GM23338 (cell line): ENCODE measurements at regions not wholly inside any gene's neighbourhood (a gene's known extent, or its start where the extent isn't known, plus 50 kb on each side); places are given as distances from the start of the nearest gene placed in this dataset.

ENCODE experiments used
- ATAC-seq: fragments of 200-7000 bp; cut with Tn5 transposase; 3 replicates; pipeline ENCODE4 v1.9.1; 2020
- DNase-seq: peaks from one replicate; pipeline ENCODE4 v3.0.0-alpha.2; 2015; ENCODE audit warnings: low spot score
- H2AFZ ChIP-seq: fragments of 200-600 bp; sonication (generic); 2 replicates; pipeline ENCODE4 v1.8.0; 2016; ENCODE audit warnings: antibody characterized with exemption, mild to moderate bottlenecking, moderate library complexity
- H3F3A ChIP-seq: fragments of 200-600 bp; sonication (generic); replicated peaks from 2 replicates; pipeline ENCODE4 v1.8.0; 2017; ENCODE audit warnings: antibody characterized with exemption, mixed run types, low read depth
- H3K27ac ChIP-seq: fragments of 200-600 bp; sonication (generic); 2 replicates; pipeline ENCODE4 v1.6.1; 2016; ENCODE audit warnings: low read depth
- H3K27me3 ChIP-seq: fragments of 200-600 bp; sonication (generic); 2 replicates; pipeline ENCODE4 v1.8.0; 2016; ENCODE audit warnings: mild to moderate bottlenecking, mixed run types, moderate library complexity; ENCODE audit not compliant: insufficient read depth
- H3K36me3 ChIP-seq: fragments of 200-600 bp; sonication (generic); 2 replicates; pipeline ENCODE4 v1.8.0; 2016; ENCODE audit warnings: mild to moderate bottlenecking; ENCODE audit not compliant: insufficient read depth
- H3K4me1 ChIP-seq: fragments of 200-600 bp; sonication (generic); 2 replicates; pipeline ENCODE4 v1.8.0; 2016; ENCODE audit warnings: mild to moderate bottlenecking, moderate library complexity; ENCODE audit not compliant: insufficient read depth
- H3K4me2 ChIP-seq: fragments of 200-600 bp; sonication (generic); 2 replicates; pipeline ENCODE4 v1.7.1; 2017; ENCODE audit warnings: mixed run types
- H3K4me3 ChIP-seq: fragments of 200-600 bp; sonication (generic); 2 replicates; pipeline ENCODE4 v1.6.1; 2016; ENCODE audit warnings: mixed run types
- H3K79me2 ChIP-seq: fragments of 200-600 bp; sonication (generic); replicated peaks from 2 replicates; pipeline ENCODE4 v1.8.0; 2017; ENCODE audit warnings: mild to moderate bottlenecking; ENCODE audit not compliant: insufficient read depth
- H3K9me2 ChIP-seq: fragments of 200-600 bp; sonication (generic); 2 replicates; pipeline ENCODE4 v1.8.0; 2017; ENCODE audit not compliant: insufficient read depth
- H4K20me1 ChIP-seq: fragments of 200-600 bp; sonication (generic); replicated peaks from 2 replicates; pipeline ENCODE4 v1.8.0; 2017; ENCODE audit warnings: mild to moderate bottlenecking; ENCODE audit not compliant: insufficient read depth
- H3K27ac Mint-ChIP-seq: 2 replicates; pipeline ENCODE4 v1.8.0; 2020; ENCODE audit warnings: inconsistent platforms, mild to moderate bottlenecking, moderate library complexity, mixed read lengths
- H3K27me3 Mint-ChIP-seq: 3 replicates; pipeline ENCODE4 v1.8.0; 2022; ENCODE audit warnings: low read depth, mild to moderate bottlenecking, moderate library complexity, mixed read lengths, inconsistent platforms; ENCODE audit not compliant: insufficient read depth, poor library complexity
- H3K36me3 Mint-ChIP-seq: 3 replicates; pipeline ENCODE4 v1.8.0; 2021; ENCODE audit warnings: low read depth, mild to moderate bottlenecking, inconsistent platforms, moderate library complexity, mixed read lengths
- H3K4me1 Mint-ChIP-seq: 3 replicates; pipeline ENCODE4 v1.8.0; 2020; ENCODE audit warnings: mild to moderate bottlenecking, inconsistent platforms, mixed read lengths
- H3K4me3 Mint-ChIP-seq: 3 replicates; pipeline ENCODE4 v1.8.0; 2021; ENCODE audit warnings: moderate library complexity, mild to moderate bottlenecking, inconsistent platforms, mixed read lengths
- H3K9me3 Mint-ChIP-seq: 3 replicates; pipeline ENCODE4 v1.8.0; 2020; ENCODE audit warnings: moderate library complexity, mild to moderate bottlenecking, inconsistent platforms, mixed read lengths
- CTCF ChIP-seq, 2 experiments: fragments of 200-600 bp in 1 of 2; sonication (generic) in 1 of 2; conservative IDR thresholded peaks; 2 replicates each; pipeline versions ENCODE4 v1.5.1 to v1.6.1; 2016 to 2017; ENCODE audit warnings: antibody characterized with exemption in 2 of 2, low read depth in 2 of 2, mild to moderate bottlenecking in 2 of 2, moderate library complexity in 1 of 2
- ETS1 ChIP-seq: IDR thresholded peaks from 2 replicates; pipeline ENCODE4 v1.6.1; 2016; ENCODE audit warnings: antibody characterized with exemption
- EZH2phosphoT487 ChIP-seq: fragments of 200-600 bp; sonication (generic); IDR thresholded peaks from one replicate; pipeline ENCODE4 v1.8.1; 2018; ENCODE audit warnings: antibody characterized with exemption; ENCODE audit not compliant: unreplicated experiment
- JUNB ChIP-seq: IDR thresholded peaks from one replicate; pipeline ENCODE4 v1.6.1; 2016; ENCODE audit warnings: antibody characterized with exemption; ENCODE audit not compliant: unreplicated experiment
- POLR2AphosphoS5 ChIP-seq: IDR thresholded peaks from 2 replicates; pipeline ENCODE4 v1.6.1; 2016; ENCODE audit warnings: antibody characterized with exemption, low read depth
- REST ChIP-seq: IDR thresholded peaks from one replicate; pipeline ENCODE4 v1.6.1; 2018; ENCODE audit warnings: antibody characterized with exemption; ENCODE audit not compliant: unreplicated experiment
- ZNF331 ChIP-seq: fragments of 250-450 bp; sonication (Bioruptor Pico); IDR thresholded peaks from 2 replicates; pipeline ENCODE4 v1.5.0; 2020; ENCODE audit warnings: low read depth, mild to moderate bottlenecking, moderate library complexity

GRCh38 chr14:101634850-101635748 lies 73.8 kb downstream of the DIO3 start:
- Mint-ChIP-seq H3K27me3 (no peaks in the 10 kb centered on the region), H3K4me3 (no peak overlapping the region), H3K27ac (no peak overlapping the region), H3K9me3 (no peaks in the 10 kb centered on the region), H3K4me1 (no peaks in the 10 kb centered on the region; the same call in 2 of the 3 replicates), H3K36me3 (no peaks in the 10 kb centered on the region)
- Histone ChIP-seq H3K36me3 (no peaks in the 10 kb centered on the region), H3K4me3 (no peak overlapping the region), H4K20me1 (no peaks in the 10 kb centered on the region), H3K4me2 (no peak overlapping the region), H3K27me3 (no peaks in the 10 kb centered on the region), H3K9me2 (0 out of 2 replicates have a peak, but pooled peaks cover 3% of the 10 kb centered on the region), H3K79me2 (no peaks in the 10 kb centered on the region), H2AFZ (no peak overlapping the region), H3K4me1 (no peaks in the 10 kb centered on the region), H3F3A (no peaks in the 10 kb centered on the region), H3K27ac (no peak overlapping the region)
- no peak for TF ChIP-seq REST
- no peak for TF ChIP-seq POLR2AphosphoS5
- no peak for TF ChIP-seq JUNB
- no peak for TF ChIP-seq ETS1
- TF ChIP-seq EZH2phosphoT487: no peak
- peak in 1 of 2 experiments; percentile 6; a peak in 1 of 4 replicates for TF ChIP-seq CTCF (conservative IDR thresholded peaks at IDR 0.05; ENCODE audit: low read depth in 2 of 2)
- no peak for TF ChIP-seq ZNF331 (CRISPR knock-in tag)
- no peak; the same call in 2 of the 3 replicates for ATAC-seq
- DNase-seq: no peak
